ENCODE measurements at regions not wholly inside any gene's neighbourhood (a gene's known extent, or its start where the extent isn't known, plus 50 kb on each side); places are given as distances from the start of the nearest gene placed in this dataset.

- TF ChIP-seq EZH2 (IDR thresholded peaks at IDR 0.05; ENCODE audit: borderline replicate concordance) = no peak
- no peak for TF ChIP-seq CTCF (IDR thresholded peaks at IDR 0.05; ENCODE audit: poor library complexity)
- TF ChIP-seq EZH2phosphoT487 (IDR thresholded peaks at IDR 0.05; ENCODE audit: low read depth, severe bottlenecking, unreplicated experiment) = no peak
These were observed 884.5 kb downstream of the TLE1 start for GRCh38 chr9:80804873-80805272.

Measured in hepatocyte (in vitro differentiated cells).